MV-4-11 (cell line): ENCODE measurements at regions not wholly inside any gene's neighbourhood (a gene's known extent, or its start where the extent isn't known, plus 50 kb on each side); places are given as distances from the start of the nearest gene placed in this dataset.
"Not testable (repeated sequence)": the region's sequence is repeated elsewhere in the genome, so short reads cannot be mapped to it uniquely, and the experiment has no call there.

Experiments
- DNase-seq: peaks from one replicate; lab custom pipeline; 2025; lab: John Stamatoyannopoulos, UW

DNA sequence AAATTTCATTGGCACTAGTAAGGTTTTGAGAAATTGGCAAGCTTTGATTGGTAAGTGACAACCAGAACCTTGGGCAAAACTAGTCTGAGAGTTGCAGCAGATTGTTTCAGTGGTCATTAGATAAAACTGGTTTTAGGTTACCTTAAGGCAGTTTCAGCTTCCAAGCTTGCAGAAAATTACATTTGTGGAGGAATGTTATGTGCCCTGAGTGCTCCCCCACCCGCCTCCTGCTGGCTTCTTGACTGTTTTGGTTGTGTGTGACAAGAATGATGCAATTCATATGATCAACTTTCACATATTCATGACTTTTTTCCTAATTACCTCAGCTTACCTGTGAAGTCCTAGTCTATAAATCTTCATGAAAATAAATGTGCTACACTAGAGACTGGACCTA lies 599.5 kb upstream of the ZNF804A start:
- DNase-seq, result no peak

DNA sequence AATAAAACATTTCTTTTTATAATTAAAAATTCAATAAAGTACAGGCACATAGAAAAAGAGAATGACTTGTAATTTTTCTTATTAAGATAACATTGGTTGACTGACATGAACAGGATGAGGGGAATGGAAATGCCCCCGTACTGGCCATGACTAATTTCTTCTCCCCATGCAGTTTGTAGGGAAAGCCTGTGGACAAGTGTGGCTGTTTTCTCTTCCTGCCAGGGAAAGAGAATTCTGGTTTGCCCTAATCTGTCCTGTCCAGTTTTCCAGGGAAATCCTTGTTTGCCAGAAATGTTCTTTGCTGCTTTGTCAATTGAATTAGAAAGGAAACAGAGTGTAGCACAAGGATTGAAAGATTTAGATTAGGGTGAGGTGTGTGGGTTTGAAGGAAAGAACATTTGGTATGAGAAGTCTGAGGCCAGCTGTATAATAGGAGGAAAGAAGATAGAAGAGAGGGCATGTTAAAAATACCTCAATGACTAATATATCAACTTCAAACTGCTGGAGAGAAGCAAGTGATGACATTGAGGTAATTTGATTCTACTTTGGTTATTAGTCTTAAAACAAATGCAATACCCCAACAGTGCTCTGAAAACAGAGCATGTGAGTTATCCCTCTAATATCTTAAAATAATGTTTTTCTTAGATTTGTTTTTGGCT lies 593.9 kb upstream of the ZNF804A start:
- no peak for DNase-seq

DNA sequence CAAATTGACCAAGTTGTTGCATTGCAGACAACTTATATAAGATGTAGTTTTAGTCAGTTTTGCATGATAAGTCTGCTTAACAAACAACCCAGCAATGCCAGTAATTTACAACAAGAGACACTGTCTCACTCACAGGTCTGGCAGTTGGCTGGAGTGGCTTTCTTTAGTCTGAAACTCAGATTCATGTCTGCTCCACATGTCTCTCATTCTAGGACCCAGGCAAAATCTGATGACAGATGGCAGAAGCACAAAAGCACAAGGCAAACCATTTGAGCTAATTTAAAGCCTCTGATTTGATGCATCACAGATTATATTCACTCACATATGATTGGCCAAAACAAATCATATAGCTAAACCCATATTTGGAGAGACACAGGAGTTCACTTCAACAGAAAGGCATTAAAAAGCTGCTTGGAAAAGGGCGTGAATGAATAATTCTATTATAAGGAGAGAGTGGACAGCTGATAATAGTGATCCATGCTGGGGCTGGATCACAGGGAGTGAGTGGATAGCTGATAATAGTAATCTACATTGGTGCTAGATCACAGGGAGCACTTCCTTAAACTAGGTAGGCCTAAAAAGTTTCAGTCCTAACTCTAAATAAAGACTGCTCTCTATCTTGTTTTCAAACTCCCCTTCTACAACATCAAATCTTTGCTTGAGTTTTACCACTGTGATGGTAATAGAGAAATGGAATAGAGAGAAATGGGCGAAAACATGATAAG lies 593.2 kb upstream of the ZNF804A start:
- DNase-seq, result no peak

DNA sequence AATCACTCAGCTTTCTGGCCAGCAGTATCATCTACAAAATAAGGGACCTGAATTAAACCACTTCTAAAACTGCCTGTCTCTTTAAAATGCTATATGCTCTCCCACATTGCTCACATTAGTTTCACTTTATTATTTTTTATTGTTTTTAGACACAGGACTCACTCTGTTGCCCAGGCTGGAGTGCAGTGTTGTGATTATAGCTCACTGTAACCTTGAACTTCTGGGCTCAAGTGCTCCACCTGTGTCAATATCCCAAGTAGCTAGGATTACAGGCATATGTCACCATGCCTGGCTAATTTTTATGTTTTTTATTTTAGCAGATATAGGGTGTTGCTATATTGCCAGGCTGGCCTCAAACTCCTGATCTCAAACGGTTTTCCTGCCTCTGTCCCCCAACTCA lies 591.3 kb upstream of the ZNF804A start:
- DNase-seq, result no peak

DNA sequence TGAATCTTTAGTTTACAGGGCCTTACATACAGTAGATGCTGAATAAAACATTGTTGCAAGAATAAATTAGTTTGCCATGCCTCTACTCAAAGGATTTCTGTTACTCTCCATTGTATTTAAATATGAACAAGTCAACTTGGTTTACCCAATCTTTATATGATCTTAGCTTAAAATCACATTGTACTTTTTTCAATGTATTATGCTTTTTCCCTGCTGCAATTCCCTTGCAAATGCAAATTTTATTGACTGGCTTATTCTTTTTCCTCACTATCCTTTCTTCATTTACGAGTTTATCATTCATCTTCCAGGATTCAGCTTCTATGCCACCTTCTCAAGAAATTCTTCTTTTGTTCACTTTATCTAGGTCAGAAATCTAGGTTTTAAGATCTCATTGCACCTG lies 571.4 kb upstream of the ZNF804A start:
- no peak for DNase-seq

DNA sequence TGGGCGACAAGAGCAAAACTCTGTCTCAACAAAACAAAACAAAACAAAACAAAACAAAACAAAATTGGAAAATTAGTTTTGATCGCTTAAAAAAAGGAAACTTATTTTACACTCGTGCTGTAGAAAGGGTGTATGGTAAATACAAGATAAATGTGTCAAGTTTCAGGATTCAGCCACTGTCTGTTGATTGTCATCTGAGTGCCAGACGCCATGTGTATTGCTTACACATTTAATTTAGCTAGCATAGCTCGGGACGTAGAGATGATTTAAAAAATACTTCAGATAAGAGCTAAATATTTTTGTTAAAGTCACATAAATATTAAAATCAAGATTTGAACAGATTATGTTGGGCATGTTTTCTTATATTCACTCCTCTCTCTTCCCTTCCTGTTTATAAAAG lies 568.1 kb upstream of the ZNF804A start:
- no peak for DNase-seq

DNA sequence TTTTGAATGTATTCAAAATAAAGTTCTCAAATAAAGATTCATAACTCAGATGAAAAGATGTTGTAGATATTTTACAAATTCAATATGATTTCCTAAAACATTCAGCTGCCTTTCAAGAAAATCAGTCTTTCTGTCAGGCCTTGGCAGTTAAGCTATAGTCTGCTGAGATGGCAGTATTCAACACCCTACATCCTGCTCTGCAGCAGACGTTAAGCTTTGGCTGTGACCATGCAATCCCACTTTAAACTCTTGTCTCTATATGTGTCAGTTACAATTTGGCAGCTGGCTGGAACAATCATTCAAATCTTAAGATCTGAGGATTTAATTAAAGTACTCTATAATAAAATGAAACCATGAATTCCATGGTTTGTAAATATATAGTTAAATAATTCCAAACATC lies 567.3 kb upstream of the ZNF804A start:
- no peak for DNase-seq

DNA sequence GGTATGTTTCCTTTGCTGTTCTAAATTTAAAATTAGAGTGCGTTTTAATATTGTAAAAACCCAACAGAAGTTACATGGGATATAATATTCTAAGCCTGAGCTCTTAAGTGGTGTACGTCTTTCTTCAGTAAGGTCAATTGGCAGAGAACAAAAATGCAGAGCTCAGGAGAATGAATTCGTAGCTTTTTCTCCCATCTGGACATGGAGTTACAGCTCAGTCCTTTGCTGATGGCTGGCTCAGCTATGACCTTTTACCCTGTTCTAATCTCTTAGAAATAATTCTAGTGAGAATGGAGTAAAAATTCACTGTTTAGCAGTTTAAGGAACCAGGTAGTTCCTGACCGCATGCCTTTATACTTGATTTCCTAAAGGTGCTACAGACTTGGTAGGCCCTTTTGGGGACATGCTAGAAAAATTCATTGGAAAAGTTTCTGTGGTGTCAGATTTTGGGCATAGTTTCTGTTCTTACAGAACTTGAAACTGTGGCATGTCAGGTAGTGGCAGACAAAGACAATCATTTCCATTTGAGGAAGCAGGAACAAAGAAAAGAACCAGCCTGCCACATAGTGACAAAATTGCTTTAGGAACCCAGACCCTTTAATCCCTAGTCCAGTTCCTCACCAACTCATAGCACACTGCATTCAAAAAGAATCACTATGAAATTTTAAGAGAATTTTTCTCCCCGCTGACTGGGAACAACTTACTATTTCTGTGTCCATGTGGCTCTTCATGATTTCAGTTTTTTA lies 566.8 kb upstream of the ZNF804A start:
- DNase-seq, result no peak

DNA sequence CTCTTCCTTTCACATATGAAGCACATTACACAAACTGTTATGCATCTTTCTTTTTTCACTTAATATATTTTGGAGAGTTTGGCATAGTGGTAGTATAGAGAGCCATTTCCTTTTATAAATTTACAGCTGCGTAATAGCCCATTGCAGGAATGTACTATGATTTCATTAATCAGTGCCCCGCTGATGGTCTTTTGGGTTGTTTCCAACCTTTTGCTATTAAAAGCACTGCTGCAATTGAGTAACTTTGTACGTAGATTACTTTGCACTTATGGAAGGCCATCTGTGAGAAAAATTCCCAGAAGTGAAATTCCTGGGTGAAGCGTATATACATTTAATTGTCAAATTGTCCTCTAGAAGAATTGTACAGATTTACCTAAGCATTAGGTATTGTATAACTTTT lies 565.3 kb upstream of the ZNF804A start:
- DNase-seq, result no peak

DNA sequence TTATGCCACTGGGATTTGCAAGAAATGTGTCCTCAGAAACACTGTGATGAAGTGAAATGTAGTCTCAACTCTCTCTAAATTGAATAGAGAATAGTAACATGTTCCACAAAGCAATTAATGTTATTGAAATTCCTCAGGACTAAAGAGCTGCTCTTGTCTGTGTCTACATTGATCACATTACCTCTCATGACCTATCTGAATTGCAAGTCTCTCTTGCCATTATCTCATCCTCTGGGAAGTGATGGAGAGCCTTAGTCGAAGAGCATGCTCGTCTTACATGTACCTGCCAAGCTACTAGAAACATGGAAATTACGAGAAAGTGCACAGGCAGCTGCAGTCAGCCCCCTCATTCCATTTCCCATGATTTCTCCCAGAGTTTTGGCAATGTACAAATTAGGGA lies 561.1 kb upstream of the ZNF804A start:
- DNase-seq, result no peak

DNA sequence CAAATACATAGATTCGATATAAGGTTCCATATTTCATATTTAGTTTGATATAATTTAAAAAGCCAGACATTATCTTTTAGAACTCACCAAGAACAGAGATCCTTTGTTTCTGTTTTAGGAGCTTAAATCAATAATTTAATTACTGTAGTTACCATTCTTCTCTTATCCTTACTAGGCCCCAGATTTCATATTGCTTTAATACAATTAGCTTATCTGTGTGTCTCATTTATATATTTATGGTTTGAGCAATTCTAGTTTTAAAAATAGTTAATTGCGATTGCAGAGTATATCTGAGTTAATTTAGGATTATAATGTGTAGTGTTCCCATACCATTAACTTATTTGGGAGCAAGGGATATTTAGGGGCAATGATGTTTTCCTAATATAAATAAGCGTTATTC lies 558.8 kb upstream of the ZNF804A start:
- no peak for DNase-seq

DNA sequence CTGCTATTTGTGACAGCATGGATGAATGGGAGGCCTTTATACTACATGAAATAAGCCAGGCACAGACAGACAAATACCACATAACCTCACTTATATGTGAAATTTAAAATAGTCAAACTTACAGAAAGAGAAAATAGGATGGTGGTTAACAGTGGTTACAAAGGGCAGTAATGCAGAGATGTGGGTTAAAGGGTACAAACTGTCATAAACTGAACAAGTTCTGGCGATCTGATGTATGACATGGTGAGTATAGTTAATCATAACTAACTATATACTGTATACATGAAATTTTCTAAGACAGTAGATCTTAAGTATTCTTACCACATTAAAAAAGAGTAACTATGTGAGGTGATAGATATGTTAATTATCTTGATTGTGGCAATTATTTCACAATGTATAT lies 558.1 kb upstream of the ZNF804A start:
- no peak for DNase-seq

DNA sequence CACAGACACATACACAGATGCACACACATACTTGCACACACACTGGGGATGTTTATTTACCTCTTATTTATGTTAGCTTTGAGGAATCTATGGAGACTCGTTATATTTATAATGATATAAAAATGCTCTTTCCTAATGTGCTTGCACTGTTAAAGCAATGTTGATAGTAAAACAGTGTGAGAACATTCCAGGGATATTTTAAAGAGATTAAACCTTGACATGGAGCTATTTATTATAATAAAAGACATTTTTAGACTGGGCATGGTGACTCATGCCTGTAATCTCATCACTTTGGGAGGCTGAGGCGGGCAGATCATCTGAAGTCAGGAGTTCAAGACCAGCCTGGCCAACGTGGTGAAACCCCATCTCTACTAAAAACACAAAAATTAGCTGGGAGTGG lies 557.3 kb upstream of the ZNF804A start:
- no peak for DNase-seq

DNA sequence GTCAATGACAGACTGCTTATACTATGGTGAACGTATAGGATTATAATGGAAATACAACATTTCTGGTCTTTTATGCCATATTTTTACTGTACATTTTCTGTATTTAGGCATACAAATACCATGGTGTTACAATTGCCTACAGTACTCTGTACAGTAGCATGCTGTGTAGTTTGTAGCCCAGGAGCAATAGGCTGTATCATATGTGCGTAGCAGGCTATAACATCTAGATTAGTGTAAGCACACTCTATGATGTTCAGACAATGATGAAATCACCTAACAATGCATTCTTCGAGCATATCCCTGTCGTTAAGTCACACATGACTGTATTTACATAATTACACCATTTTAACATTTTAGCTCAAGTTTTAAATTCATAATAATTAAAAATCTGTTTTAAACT lies 556.6 kb upstream of the ZNF804A start:
- no peak for DNase-seq

DNA sequence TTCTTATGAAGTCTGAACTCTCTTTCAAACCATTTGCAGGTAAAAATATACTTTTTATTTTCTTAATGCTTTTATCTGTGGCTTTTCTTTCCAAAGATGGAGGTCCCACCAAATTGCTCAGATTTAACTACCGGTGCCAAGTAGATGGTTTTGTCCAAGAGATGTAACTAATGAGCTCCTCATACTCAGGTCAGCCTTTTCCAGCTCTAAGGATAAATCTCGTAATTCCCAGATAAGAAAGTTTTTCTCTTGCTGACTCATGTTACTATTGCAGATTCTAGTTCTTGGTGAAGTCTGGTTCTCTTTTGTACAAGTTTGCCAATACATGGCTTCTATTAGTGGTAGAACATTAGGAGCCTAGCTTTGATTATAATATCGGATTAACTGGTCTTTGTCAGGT lies 550.8 kb upstream of the ZNF804A start:
- no peak for DNase-seq

DNA sequence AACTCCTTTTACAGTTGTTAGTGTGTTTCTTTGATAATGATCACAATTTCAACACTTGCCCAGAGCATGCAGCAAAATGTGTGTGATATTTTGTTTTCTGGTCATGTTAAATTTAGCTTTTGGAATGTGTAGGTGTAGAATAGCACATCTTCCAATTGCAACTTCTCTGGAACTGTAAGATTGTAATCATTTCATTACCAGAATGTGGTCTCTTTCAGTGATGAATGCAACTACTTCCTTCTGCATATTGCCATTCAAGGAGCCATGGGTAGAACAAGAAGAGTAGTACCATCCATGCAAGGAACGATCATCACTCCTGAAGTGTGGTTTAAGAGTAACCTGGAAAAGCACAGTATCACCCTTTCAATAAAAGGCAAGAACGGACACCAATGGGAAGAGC lies 548.8 kb upstream of the ZNF804A start:
- DNase-seq, result no peak

DNA sequence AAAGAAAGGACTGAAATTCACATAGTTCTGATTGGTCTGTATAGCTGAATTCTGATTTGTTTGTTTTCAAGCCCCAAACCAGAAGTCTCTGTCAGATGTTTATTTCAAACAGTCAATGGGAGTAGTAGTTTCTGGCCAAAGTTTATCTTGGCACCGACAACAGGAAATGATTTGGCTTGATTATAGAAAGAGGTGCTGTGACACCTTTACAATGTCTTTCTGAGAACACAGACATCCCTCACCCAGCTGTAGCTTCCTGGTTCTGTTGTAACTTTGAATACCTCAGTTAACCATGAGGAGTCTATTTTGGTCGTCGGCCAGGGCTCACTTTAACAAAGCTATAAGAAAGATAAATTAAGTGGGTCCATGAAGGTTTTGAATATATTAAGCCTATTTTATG lies 545.0 kb upstream of the ZNF804A start:
- no peak for DNase-seq

DNA sequence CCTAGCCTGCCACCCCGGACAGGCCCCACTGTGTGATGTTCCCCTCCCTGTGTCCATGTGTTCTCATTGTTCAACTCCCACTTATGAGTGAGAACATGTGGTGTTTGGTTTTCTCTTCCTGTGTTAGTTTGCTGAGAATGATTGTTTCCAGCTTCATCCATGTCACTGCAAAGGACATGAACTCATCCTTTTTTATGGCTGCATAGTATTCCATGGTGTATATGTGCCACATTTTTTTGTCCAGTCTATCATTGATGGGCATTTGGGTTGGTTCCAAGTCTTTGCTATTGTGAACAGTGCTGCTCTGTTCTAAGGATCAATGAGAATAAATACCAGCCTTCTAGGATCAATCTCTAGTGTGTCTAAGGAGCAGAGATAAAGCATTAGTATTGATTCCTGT lies 543.9 kb upstream of the ZNF804A start:
- not testable (repeated sequence) for DNase-seq

DNA sequence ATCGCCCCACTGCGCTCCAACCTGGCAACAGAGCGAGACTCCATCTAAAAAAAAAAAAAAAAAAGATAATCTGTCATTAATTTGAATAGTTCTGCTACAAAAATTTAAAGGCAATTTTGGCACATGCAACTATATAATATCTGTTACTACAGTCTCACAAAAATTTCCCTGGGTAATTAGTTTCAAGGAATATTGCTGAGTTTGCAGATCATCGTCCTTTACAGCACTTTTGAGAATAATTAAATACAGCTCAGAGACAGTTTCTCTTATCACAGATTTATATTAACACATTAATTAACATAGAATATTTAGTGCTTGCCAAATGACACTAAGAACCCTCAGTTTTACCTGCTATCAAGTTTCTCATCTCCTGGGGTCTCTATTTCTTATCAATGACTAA lies 540.4 kb upstream of the ZNF804A start:
- DNase-seq, result no peak

DNA sequence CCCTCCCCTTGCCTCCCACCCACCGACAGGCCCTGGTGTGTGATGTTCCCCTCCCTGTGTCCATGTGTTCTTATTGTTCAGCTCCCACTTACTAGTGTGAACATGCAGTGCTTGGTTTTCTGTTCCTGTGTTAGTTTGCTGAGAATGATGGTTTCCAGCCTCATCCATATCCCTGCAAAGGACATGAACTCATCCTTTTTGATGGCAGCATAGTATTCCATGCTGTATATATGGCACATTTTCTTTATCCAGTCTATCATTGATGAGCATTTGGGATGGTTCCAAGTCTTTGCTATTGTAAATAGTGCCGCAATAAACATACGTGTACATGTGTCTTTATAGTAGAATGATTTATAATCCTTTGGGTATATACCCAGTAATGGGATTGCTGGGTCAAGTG lies 538.1 kb upstream of the ZNF804A start:
- not testable (repeated sequence) for DNase-seq

DNA sequence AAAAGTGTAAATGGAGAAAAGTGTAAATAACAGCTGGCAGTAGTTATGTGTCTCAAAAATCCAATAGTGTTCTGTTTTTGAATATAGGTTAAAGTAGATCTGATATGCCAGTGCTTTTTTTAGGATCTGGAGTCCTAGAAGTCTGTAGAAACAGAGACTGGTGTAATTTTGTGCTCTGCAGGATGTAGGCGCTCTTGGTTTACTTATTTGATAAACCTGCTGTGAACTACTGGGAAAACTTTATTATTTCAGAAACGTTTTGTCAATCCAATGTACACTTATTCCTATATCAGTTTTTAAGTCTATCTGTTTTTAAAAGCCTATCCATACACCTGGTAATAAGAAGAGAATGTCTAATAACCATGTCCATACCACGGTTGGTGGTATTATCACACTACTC lies 530.8 kb upstream of the ZNF804A start:
- DNase-seq, result no peak

DNA sequence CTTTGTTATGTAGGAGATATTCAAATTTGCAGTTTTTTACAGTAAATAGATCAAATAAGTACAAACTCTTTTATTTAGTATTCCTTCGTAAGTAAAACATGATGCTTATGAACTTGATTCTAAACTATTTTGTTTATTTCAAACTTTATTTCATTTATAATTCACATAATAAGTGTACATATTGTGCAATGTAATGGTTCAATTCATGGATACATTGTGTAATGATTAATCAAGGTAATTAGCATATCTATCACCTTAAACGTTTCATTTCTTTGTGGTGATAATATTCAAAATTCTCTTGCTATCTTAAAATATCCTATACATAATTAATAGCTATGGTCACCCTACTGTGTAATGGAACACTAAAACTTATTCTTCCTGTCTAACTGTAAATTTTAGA lies 525.9 kb upstream of the ZNF804A start:
- DNase-seq, result no peak

DNA sequence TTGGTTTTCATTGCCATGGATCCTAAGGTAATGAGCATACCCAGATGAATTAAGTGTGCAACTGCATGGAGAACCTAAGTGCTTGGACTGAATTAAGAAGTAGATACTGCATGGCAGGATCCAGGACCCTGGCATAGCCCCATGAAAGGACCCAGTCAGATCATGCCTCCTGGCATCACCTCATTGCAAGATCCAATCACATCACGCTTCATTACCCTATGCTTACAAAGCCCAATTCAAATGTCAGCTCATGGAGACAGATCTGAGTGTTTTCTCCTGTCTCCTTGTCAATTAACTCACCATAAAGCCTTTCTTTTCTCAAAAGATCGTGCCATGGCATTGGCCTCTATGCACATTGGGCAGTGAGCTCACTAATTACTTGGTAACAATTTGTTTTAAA lies 519.8 kb upstream of the ZNF804A start:
- DNase-seq, result no peak
